Neural progenitor cell (in vitro differentiated cells): ENCODE measurements at regions not wholly inside any gene's neighbourhood (a gene's known extent, or its start where the extent isn't known, plus 50 kb on each side); places are given as distances from the start of the nearest gene placed in this dataset.

Experiments used
- EZH2 ChIP-seq: fragments of 200-600 bp; sonication (generic); IDR thresholded peaks from 2 replicates; pipeline ENCODE4 v1.6.1; 2017; ENCODE audit warnings: antibody characterized with exemption, mild to moderate bottlenecking, moderate library complexity
- TF ChIP-seq, protein P1 (sequence below): fragments of 200-600 bp; sonication (generic); IDR thresholded peaks from 2 replicates; pipeline ENCODE4 v1.5.1; 2017; ENCODE audit warnings: antibody characterized with exemption, mild to moderate bottlenecking

DNA sequence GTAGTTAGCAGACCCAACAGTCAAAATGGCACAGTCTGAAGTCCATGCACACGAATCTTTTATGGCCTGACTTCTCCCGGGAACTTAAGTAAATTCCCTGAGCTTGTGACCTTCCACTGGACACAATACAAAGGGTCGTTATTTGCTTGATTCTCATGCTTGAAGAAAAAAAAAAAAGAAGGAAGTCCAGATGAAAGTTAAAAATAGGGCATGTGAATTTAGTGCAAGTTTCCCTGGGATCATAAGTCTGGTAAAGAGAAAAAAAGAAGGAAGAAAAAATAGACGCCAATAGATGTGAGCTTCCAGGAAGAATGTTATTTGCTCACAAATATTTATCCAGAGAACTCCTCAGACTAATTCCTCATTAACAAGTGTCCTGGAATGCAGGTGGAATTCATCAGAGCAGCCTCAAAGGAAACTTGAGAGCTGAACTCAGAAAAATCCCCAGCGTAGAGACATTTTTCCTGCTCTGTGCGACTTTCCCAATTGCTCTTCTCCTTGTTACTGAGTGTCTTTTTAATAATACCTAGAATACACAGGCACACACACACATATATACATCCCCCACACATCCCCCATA lies 616.3 kb downstream of the EBF1 start:
- TF ChIP-seq, protein P1, sequence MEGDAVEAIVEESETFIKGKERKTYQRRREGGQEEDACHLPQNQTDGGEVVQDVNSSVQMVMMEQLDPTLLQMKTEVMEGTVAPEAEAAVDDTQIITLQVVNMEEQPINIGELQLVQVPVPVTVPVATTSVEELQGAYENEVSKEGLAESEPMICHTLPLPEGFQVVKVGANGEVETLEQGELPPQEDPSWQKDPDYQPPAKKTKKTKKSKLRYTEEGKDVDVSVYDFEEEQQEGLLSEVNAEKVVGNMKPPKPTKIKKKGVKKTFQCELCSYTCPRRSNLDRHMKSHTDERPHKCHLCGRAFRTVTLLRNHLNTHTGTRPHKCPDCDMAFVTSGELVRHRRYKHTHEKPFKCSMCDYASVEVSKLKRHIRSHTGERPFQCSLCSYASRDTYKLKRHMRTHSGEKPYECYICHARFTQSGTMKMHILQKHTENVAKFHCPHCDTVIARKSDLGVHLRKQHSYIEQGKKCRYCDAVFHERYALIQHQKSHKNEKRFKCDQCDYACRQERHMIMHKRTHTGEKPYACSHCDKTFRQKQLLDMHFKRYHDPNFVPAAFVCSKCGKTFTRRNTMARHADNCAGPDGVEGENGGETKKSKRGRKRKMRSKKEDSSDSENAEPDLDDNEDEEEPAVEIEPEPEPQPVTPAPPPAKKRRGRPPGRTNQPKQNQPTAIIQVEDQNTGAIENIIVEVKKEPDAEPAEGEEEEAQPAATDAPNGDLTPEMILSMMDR: no peak
- no peak for TF ChIP-seq EZH2
